ENCODE measurements at regions not wholly inside any gene's neighbourhood (a gene's known extent, or its start where the extent isn't known, plus 50 kb on each side); places are given as distances from the start of the nearest gene placed in this dataset.

- DNase-seq (ENCODE audit: low read depth) = no peak
These were observed 288.0 kb upstream of the POU3F2 start for GRCh38 chr6:98546376-98546775.

- DNase-seq (ENCODE audit: low read depth) = no peak
These were observed 287.2 kb upstream of the POU3F2 start for GRCh38 chr6:98547151-98547550.

GRCh38 chr6:98547634-98548033, 286.7 kb upstream of the POU3F2 start:
- DNase-seq (ENCODE audit: low read depth) = no peak

- no peak for DNase-seq (ENCODE audit: low read depth)
These were observed 286.1 kb upstream of the POU3F2 start for GRCh38 chr6:98548301-98548700.

- DNase-seq (ENCODE audit: low read depth) = no peak
These were observed 274.0 kb upstream of the POU3F2 start for GRCh38 chr6:98560418-98560817.

GRCh38 chr6:98560841-98561240, 273.5 kb upstream of the POU3F2 start:
- DNase-seq (ENCODE audit: low read depth) = no peak

- DNase-seq (ENCODE audit: low read depth) = no peak
These were observed 268.2 kb upstream of the POU3F2 start for GRCh38 chr6:98566126-98566525.

GRCh38 chr6:98572579-98572978, 261.8 kb upstream of the POU3F2 start:
- DNase-seq (ENCODE audit: low read depth) = no peak

- DNase-seq (ENCODE audit: low read depth) = no peak
These were observed 259.4 kb upstream of the POU3F2 start for GRCh38 chr6:98574984-98575383.

- no peak for DNase-seq (ENCODE audit: low read depth)
These were observed 257.6 kb upstream of the POU3F2 start for GRCh38 chr6:98576791-98577190.

- no peak for DNase-seq (ENCODE audit: low read depth)
These were observed 256.4 kb upstream of the POU3F2 start for GRCh38 chr6:98578016-98578415.

GRCh38 chr6:98579079-98579478, 255.3 kb upstream of the POU3F2 start:
- DNase-seq (ENCODE audit: low read depth) = no peak

GRCh38 chr6:98579941-98580340, 254.4 kb upstream of the POU3F2 start:
- no peak for DNase-seq (ENCODE audit: low read depth)

- DNase-seq (ENCODE audit: low read depth) = no peak
These were observed 252.7 kb upstream of the POU3F2 start for GRCh38 chr6:98581705-98582104.

GRCh38 chr6:98583506-98583905, 250.9 kb upstream of the POU3F2 start:
- no peak for DNase-seq (ENCODE audit: low read depth)

- no peak for DNase-seq (ENCODE audit: low read depth)
These were observed 248.2 kb upstream of the POU3F2 start for GRCh38 chr6:98586163-98586562.

GRCh38 chr6:98587555-98587954, 246.8 kb upstream of the POU3F2 start:
- DNase-seq (ENCODE audit: low read depth) = no peak

- no peak for DNase-seq (ENCODE audit: low read depth)
These were observed 244.8 kb upstream of the POU3F2 start for GRCh38 chr6:98589536-98589935.

- no peak for DNase-seq (ENCODE audit: low read depth)
These were observed 244.2 kb upstream of the POU3F2 start for GRCh38 chr6:98590136-98590681.

- no peak for DNase-seq (ENCODE audit: low read depth)
These were observed 243.4 kb upstream of the POU3F2 start for GRCh38 chr6:98590997-98591396.

- DNase-seq (ENCODE audit: low read depth) = no peak
These were observed 240.7 kb upstream of the POU3F2 start for GRCh38 chr6:98593676-98594075.

- no peak for DNase-seq (ENCODE audit: low read depth)
These were observed 232.7 kb upstream of the POU3F2 start for GRCh38 chr6:98601716-98602115.

- no peak for DNase-seq (ENCODE audit: low read depth)
These were observed 228.7 kb upstream of the POU3F2 start for GRCh38 chr6:98605705-98606104.

GRCh38 chr6:98627129-98627775, 207.1 kb upstream of the POU3F2 start:
- no peak for DNase-seq (ENCODE audit: low read depth)
